ENCODE measurements at regions not wholly inside any gene's neighbourhood (a gene's known extent, or its start where the extent isn't known, plus 50 kb on each side); places are given as distances from the start of the nearest gene placed in this dataset.

DNA sequence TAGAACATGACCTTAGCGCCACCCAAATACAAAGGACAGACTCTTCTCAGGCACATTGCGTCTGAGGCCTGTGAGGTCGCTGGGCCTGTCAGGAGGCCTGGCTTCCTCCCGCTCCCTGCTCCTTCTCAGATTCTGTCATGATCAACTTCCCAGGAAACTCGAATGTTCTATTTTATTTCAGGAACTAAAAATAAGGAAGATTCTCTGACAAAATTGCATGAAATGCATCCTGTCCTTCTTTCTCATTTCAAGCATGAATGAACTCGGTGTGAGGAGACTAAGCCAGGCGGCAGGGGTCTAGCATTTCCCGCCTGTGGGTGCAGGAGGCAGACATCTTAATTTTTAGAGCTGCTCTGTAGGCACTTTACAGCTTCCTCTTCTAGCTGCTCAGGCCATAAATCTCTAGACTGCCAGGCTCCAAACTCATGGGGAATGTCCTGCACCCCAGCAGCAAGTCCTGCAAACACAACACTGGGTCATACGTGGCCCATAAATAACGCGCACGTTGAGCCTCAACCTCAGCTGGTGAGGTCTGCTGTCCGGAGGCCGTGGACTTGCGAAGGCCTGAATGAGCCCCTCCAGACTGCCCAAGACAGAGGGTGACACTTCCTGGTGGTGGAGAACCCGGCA is 109.7 kb upstream of the ZNF236 start:
- TF ChIP-seq, protein P1, sequence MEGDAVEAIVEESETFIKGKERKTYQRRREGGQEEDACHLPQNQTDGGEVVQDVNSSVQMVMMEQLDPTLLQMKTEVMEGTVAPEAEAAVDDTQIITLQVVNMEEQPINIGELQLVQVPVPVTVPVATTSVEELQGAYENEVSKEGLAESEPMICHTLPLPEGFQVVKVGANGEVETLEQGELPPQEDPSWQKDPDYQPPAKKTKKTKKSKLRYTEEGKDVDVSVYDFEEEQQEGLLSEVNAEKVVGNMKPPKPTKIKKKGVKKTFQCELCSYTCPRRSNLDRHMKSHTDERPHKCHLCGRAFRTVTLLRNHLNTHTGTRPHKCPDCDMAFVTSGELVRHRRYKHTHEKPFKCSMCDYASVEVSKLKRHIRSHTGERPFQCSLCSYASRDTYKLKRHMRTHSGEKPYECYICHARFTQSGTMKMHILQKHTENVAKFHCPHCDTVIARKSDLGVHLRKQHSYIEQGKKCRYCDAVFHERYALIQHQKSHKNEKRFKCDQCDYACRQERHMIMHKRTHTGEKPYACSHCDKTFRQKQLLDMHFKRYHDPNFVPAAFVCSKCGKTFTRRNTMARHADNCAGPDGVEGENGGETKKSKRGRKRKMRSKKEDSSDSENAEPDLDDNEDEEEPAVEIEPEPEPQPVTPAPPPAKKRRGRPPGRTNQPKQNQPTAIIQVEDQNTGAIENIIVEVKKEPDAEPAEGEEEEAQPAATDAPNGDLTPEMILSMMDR (IDR thresholded peaks at IDR 0.05; ENCODE audit: control extremely low read depth in 1 of 3, insufficient read depth in 1 of 3, low read depth in 1 of 3, low read length in 3 of 3): no peak
- TF ChIP-seq RAD21 (IDR thresholded peaks at IDR 0.05 in 1 of 2, conservative IDR thresholded peaks at IDR 0.05 in 1 of 2; ENCODE audit: low read depth in 2 of 2, low read length in 2 of 2) (no peak), TEAD4 (IDR thresholded peaks at IDR 0.05; ENCODE audit: low read depth, low read length) (no peak), KDM1A (IDR thresholded peaks at IDR 0.05; ENCODE audit: borderline replicate concordance, low read length) (no peak), SIN3A (conservative IDR thresholded peaks at IDR 0.05 in 1 of 2, IDR thresholded peaks at IDR 0.05 in 1 of 2; ENCODE audit: low read depth in 1 of 2, low read length in 2 of 2) (no peak), TAF1 (IDR thresholded peaks at IDR 0.05; ENCODE audit: low read depth, low read length) (no peak)
- TF ChIP-seq, protein P2, sequence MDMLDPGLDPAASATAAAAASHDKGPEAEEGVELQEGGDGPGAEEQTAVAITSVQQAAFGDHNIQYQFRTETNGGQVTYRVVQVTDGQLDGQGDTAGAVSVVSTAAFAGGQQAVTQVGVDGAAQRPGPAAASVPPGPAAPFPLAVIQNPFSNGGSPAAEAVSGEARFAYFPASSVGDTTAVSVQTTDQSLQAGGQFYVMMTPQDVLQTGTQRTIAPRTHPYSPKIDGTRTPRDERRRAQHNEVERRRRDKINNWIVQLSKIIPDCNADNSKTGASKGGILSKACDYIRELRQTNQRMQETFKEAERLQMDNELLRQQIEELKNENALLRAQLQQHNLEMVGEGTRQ (IDR thresholded peaks at IDR 0.05; ENCODE audit: low read length): no peak

All from H1 (cell line).